ENCODE measurements at regions not wholly inside any gene's neighbourhood (a gene's known extent, or its start where the extent isn't known, plus 50 kb on each side); places are given as distances from the start of the nearest gene placed in this dataset.

- DNase-seq: no peak
Observed at GRCh38 chr15:46329876-46330275, 695.0 kb downstream of the SQOR start.

GRCh38 chr15:46331546-46331945 is 696.7 kb downstream of the SQOR start:
- no peak for DNase-seq

GRCh38 chr15:46343196-46343935 is 708.5 kb downstream of the SQOR start:
- DNase-seq: no peak

- DNase-seq: no peak
Observed at GRCh38 chr15:46344115-46344724, 709.4 kb downstream of the SQOR start.

- DNase-seq: no peak
Observed at GRCh38 chr15:46344915-46345314, 710.1 kb downstream of the SQOR start.

- no peak for DNase-seq
Observed at GRCh38 chr15:46354443-46354842, 719.6 kb downstream of the SQOR start.

GRCh38 chr15:46365572-46365971 is 730.7 kb downstream of the SQOR start:
- DNase-seq: no peak

GRCh38 chr15:46366360-46367007 is 731.7 kb downstream of the SQOR start:
- no peak for DNase-seq

GRCh38 chr15:46383978-46384377 is 749.1 kb downstream of the SQOR start:
- no peak for DNase-seq

GRCh38 chr15:46386356-46386755 is 751.5 kb downstream of the SQOR start:
- DNase-seq: no peak

GRCh38 chr15:46389739-46390138 is 754.9 kb downstream of the SQOR start:
- DNase-seq: no peak

- DNase-seq: no peak
Observed at GRCh38 chr15:46394463-46394862, 759.6 kb downstream of the SQOR start.

GRCh38 chr15:46408312-46408711 is 773.5 kb downstream of the SQOR start:
- no peak for DNase-seq

- DNase-seq: no peak
Observed at GRCh38 chr15:46409841-46410301, 775.0 kb downstream of the SQOR start.

GRCh38 chr15:46410705-46411104 is 775.9 kb downstream of the SQOR start:
- no peak for DNase-seq

GRCh38 chr15:46411900-46412299 is 777.1 kb downstream of the SQOR start:
- no peak for DNase-seq

- DNase-seq: no peak
Observed at GRCh38 chr15:46413799-46414198, 779.0 kb downstream of the SQOR start.

- no peak for DNase-seq
Observed at GRCh38 chr15:46416544-46416943, 781.7 kb downstream of the SQOR start.

GRCh38 chr15:46420990-46421389 is 786.2 kb downstream of the SQOR start:
- no peak for DNase-seq

GRCh38 chr15:46441294-46442062 is 806.6 kb downstream of the SQOR start:
- DNase-seq: no peak

GRCh38 chr15:46442184-46442583 is 807.4 kb downstream of the SQOR start:
- DNase-seq: no peak

- DNase-seq: no peak
Observed at GRCh38 chr15:46442901-46443590, 808.2 kb downstream of the SQOR start.
